Gastroesophageal sphincter (tissue), 4 donors: ENCODE measurements at regions not wholly inside any gene's neighbourhood (a gene's known extent, or its start where the extent isn't known, plus 50 kb on each side); places are given as distances from the start of the nearest gene placed in this dataset.
A peak's percentile ranks its signal among the peaks of the same experiment; 100 is the strongest.

Source experiments
- ATAC-seq: fragments of 150-250 bp; one replicate; pipeline ENCODE4 v1.9.1; 2016; ENCODE audit warnings: mild to moderate bottlenecking, moderate library complexity
- H3K27ac ChIP-seq, 4 donors: fragments of 200-600 bp; sonication (generic) in 3 of 4; 1 replicate in 3 of 4; 2 replicates in 1 of 4; pipeline ENCODE4 v1.5.1; 2016 to 2019
- H3K27me3 ChIP-seq: fragments of 200-600 bp; sonication (generic); one replicate; pipeline ENCODE4 v1.5.1; 2019
- H3K36me3 ChIP-seq, 2 donors: fragments of 200-600 bp; sonication (generic); one replicate each; pipeline ENCODE4 v1.5.1; 2019; ENCODE audit warnings: control low read depth in 1 of 2
- H3K4me1 ChIP-seq, 3 donors: fragments of 200-600 bp; sonication (generic); 1 replicate in 2 of 3; 2 replicates in 1 of 3; pipeline ENCODE4 v1.5.1; 2016 to 2019; ENCODE audit warnings: control low read depth in 2 of 3
- H3K4me3 ChIP-seq, 2 donors: fragments of 200-600 bp; sonication (generic); one replicate each; pipeline ENCODE4 v1.5.1; 2019; ENCODE audit warnings: mild to moderate bottlenecking in 1 of 2, moderate library complexity in 1 of 2
- H3K9me3 ChIP-seq, 3 donors: fragments of 200-600 bp; sonication (generic); one replicate each; pipeline ENCODE4 v1.5.1; 2017 to 2019; ENCODE audit warnings: control low read depth in 2 of 3
- CTCF ChIP-seq, 4 experiments: fragments of 200-600 bp in 2 of 4; fragments of 450-650 bp in 2 of 4; sonication (generic) in 1 of 4; IDR thresholded peaks; one replicate each; pipeline ENCODE4 v1.5.1; 2017 to 2019; ENCODE audit warnings: antibody characterized with exemption in 4 of 4, mild to moderate bottlenecking in 2 of 4, moderate library complexity in 2 of 4
- EP300 ChIP-seq: sonication (generic); formaldehyde crosslinking; IDR thresholded peaks from one replicate; pipeline ENCODE4 v1.6.1; 2017; ENCODE audit warnings: antibody characterized with exemption, mild to moderate bottlenecking
- POLR2A ChIP-seq, 2 donors: fragments of 450-650 bp; IDR thresholded peaks; one replicate each; pipeline ENCODE4 v1.6.1; 2017; ENCODE audit warnings: antibody characterized with exemption in 2 of 2, mild to moderate bottlenecking in 2 of 2, moderate library complexity in 1 of 2
- POLR2AphosphoS5 ChIP-seq: sonication (generic); formaldehyde crosslinking; IDR thresholded peaks from one replicate; pipeline ENCODE4 v1.6.1; 2017; ENCODE audit warnings: antibody characterized with exemption
- WGBS, 2 donors: methylation state at CpG; one replicate each; pipeline ENCODE4 v1.1.5; 2018; ENCODE audit warnings: low coverage in 1 of 2; 5-methylcytosine and 5-hydroxymethylcytosine counted together

- Histone ChIP-seq H3K4me3 (no peak overlapping the region), H3K9me3 (no peaks in the 10 kb centered on the region), H3K27me3 (no peaks in the 10 kb centered on the region), H3K36me3 (no peaks in the 10 kb centered on the region), H3K27ac (no peak overlapping the region), H3K4me1 (peaks cover 0 to 21% (median 0%) of the 10 kb centered on the region in 3 donors)
- TF ChIP-seq CTCF (IDR thresholded peaks at IDR 0.05) (no peak), POLR2AphosphoS5 (no peak), POLR2A (IDR thresholded peaks at IDR 0.05) (no peak), EP300 (no peak)
- WGBS, 2 donors, result 86 to 90% methylated on average over 1 to 5 of the region's 5 CpGs
- ATAC-seq, result no peak
These were observed 227.6 kb upstream of the PARD3B start for GRCh38 chr2:204317640-204318039.

- TF ChIP-seq POLR2AphosphoS5 (no peak), EP300 (no peak), CTCF (IDR thresholded peaks at IDR 0.05) (no peak), POLR2A (IDR thresholded peaks at IDR 0.05) (no peak)
- peak; percentile 11 for ATAC-seq
- 75 to 96% methylated on average over 9 of the region's 10 CpGs for WGBS, 2 donors
- no peaks in the 10 kb centered on the region for H3K27me3 ChIP-seq
- no peaks in the 10 kb centered on the region for H3K36me3 ChIP-seq
- no peak overlapping the region for H3K4me3 ChIP-seq
- H3K9me3 ChIP-seq, result no peaks in the 10 kb centered on the region
- H3K4me1 ChIP-seq, result peaks cover 0 to 12% (median 0%) of the 10 kb centered on the region in 3 donors
- H3K27ac ChIP-seq, result peak overlapping the region in 2 of 4 donors; percentile 6 to 33
These were observed 224.1 kb upstream of the PARD3B start for GRCh38 chr2:204321027-204321800.

- Histone ChIP-seq H3K9me3 (no peaks in the 10 kb centered on the region), H3K4me1 (peaks cover 0 to 12% (median 0%) of the 10 kb centered on the region in 3 donors), H3K4me3 (no peak overlapping the region), H3K36me3 (no peaks in the 10 kb centered on the region), H3K27me3 (no peaks in the 10 kb centered on the region), H3K27ac (peak overlapping the region in 2 of 4 donors; percentile 33 to 53)
- TF ChIP-seq EP300, result no peak
- peak; percentile 42 for TF ChIP-seq POLR2AphosphoS5
- TF ChIP-seq POLR2A (IDR thresholded peaks at IDR 0.05), result no peak
- TF ChIP-seq CTCF (IDR thresholded peaks at IDR 0.05), result no peak
- ATAC-seq, result peak; percentile 70
- WGBS, 2 donors, result 68 to 76% methylated on average over 4 to 5 of the region's 9 CpGs
These were observed 223.1 kb upstream of the PARD3B start for GRCh38 chr2:204321910-204322751.

GRCh38 chr2:204325468-204325867, 219.8 kb upstream of the PARD3B start:
- 12 to 15% methylated on average over 7 of the region's 7 CpGs for WGBS, 2 donors
- TF ChIP-seq CTCF (IDR thresholded peaks at IDR 0.05) (peak; percentile 74 to 96 (median 90)), POLR2A (IDR thresholded peaks at IDR 0.05) (no peak)
- H3K4me3 ChIP-seq, result no peak overlapping the region
- H3K27ac ChIP-seq, result no peak overlapping the region
- H3K27me3 ChIP-seq, result no peaks in the 10 kb centered on the region
- peaks cover 0 to 12% (median 0%) of the 10 kb centered on the region in 3 donors for H3K4me1 ChIP-seq
- ATAC-seq, result peak; percentile 61
- H3K9me3 ChIP-seq, result no peaks in the 10 kb centered on the region
- no peaks in the 10 kb centered on the region for H3K36me3 ChIP-seq
